NOMO-1 (cell line): ENCODE measurements at regions not wholly inside any gene's neighbourhood (a gene's known extent, or its start where the extent isn't known, plus 50 kb on each side); places are given as distances from the start of the nearest gene placed in this dataset.

ENCODE experiments used
- DNase-seq, 2 experiments: peaks; one replicate each; lab custom pipeline; 2025; ENCODE audit not compliant: unreplicated experiment in 2 of 2; lab: John Stamatoyannopoulos, UW

DNA sequence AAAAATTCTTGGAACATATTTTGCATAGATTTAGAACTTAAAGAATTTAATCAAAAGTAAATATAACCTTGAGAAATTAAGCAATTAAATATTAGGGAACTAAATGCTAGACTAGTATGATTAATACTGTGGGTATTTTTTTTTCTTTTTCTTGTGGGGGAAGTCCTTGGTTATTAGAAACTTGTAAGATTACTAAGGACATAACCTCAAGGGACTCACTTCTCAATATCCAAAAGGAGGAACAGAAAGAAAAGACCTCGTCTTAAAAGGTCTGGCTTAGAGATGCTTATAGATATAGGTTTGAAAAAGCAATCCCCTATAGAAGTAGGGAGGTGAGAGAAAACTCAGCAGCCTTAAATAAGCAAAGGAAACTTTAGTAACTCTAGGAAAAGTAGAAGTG is 368.5 kb downstream of the INSC start:
- DNase-seq: peak; percentile 34 to 84

DNA sequence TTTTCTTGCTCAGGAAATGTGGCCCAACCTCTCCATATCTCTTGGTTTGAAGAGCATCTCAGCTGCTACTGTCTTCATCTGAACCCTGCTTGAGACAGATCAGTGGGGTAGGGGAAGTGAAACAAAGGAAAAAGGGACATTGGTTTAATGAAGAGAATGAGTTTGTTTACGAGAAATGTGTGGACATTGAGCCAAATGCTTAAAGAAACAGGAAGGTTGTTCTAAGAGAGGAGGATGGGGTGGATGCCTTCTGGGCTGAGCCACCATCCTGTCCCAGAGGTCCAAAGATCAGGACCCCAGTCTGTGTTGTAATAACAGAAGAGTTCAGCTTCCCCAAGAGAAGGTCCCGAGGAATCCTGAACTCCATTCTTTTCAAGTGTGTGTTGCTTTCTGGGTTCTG is 369.7 kb downstream of the INSC start:
- peak; percentile 75 to 94 for DNase-seq

DNA sequence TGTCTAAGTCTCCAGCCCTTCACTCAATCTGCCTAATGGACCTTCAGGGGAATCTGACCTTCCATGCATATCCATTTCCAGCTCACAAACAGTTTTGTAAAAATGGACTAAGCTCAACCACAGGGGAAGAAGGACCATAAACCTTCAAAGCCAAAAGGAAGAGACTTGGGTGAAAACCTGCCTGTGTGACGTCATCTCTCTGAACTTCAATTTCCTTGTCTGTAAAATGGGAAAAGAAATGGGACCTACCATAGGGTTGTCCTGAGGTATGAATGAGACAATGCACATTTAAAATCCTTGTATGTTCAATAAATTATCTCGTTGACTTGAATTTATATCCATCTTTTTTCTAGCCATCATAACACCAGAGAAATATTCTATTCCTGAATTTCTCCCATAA is 370.7 kb downstream of the INSC start:
- DNase-seq: no peak

DNA sequence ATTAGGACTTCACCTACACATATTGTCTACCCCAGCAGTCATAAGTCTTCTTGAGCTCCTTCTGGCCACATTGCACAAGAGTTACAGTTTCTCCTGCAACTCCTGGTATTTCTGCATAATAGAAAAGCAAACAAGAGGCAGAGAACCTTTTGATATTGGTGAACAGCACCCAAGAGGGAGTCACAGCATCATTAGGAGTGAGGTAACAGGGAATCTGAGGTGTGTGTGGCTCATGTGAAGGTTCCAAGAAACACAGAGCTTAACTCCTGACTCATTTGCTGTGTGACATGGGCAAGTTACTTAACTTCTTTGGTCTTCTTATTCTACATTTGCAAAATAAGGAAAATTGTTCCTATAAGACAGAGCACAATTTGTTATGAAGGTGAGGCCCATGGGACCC is 374.6 kb downstream of the INSC start:
- DNase-seq: peak; percentile 27 to 64

DNA sequence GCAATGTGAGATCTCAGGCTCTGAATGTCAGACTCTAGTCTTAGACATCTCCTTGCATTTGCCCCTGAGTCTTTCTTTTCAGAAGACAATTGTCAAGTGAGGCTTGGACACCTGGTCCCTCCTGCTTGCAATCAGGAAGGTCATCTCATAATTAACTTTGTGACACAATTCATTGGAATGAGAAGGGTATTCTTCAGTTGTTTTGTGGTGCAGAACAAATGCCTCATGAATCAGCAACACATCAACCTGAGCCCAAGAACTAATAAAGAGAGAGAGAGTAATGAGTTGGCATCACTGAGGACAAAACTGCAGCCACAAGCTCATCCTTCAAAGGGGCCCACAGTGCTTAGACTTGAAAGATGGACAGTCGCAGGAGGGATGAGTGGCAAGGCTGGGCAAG is 375.8 kb downstream of the INSC start:
- DNase-seq: no peak

DNA sequence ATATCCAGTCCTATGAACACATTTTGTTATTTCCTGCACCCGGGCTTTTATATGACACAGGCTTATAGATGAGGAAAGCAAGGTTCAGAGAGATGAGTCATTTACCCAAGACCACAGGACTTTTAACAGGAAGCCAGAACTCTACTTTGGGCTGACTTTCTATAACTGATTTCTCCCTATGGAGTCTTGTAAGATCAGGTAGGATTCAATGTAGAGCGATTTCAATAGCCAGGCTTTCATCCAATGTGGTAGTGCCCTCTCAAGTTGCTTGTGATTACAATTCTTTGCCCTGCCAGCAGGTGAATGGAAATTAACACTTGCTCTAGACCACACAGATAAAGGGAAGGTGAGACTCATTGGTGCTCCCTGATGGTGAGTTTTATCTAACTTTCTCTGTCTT is 378.3 kb downstream of the INSC start:
- DNase-seq: peak; percentile 34 to 79

DNA sequence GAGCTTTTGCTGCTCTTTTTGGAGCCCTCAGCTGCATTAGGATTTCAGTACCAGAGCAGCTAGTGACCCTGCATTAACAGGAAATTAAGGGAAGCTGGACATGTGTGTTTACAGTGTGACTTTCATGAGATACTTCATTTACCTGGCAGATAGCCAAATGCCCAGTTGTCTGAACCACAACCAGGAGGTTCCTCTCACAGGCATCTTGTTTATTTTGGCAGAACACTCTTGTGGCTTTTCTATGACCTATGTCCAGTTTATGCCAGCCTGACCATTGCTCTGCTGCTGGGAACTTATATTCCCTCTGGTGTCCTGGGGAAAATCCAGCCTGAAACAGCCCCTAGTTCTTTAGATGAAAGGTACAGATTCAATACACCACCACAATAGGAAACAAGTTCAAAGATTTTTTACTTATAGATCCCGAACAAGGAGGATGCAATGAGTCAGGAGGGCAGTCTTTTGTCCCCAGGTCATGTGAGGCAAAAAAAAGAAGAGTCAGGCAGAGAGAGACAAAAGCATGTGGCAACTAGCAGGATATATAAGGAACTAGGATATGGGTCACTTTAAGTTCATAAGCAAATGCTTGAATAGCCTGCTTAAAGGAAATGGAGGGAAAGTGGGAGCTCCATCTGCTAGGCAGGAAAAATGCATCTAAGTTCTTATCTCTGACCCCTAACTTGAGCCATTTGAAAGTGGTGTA is 379.3 kb downstream of the INSC start:
- DNase-seq: peak in 1 of 2 experiments; percentile 39

DNA sequence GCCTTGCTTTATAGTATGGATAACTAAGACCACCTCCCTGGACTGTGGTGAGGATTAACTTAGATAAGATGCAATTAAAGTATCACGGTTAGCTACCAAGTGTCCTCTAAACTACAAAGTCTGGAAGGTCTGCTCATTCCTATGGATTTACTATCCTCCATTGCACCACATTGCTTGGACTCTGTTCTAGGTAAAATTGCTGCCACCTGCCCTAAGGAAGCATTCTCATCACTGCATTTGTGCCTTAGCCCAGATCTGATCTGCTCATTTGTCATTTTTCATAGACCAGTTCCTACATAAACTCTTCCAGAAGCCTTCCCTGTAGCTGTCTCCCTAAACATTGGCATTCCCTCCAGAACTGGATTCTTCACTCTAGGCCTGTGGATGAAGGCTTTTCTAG is 380.0 kb downstream of the INSC start:
- DNase-seq: no peak

DNA sequence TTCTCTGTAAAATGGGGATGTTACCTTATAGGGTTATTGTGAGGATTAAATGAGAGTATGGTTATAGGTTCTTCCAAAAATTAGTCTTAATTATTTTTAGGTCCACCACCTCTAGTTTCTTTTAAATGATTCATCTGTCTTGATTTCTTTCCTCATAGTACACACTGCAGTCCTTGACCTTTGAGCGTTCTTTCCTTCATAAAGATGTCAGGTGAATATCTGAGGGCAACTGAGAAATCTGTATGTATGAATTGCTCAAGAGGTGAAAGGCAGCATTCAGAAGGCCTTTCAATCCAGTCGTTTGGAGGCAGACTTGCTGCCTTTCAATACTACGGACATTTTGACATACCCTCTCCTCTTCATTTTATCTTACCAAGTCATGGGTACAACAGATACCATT is 380.7 kb downstream of the INSC start:
- DNase-seq: no peak

DNA sequence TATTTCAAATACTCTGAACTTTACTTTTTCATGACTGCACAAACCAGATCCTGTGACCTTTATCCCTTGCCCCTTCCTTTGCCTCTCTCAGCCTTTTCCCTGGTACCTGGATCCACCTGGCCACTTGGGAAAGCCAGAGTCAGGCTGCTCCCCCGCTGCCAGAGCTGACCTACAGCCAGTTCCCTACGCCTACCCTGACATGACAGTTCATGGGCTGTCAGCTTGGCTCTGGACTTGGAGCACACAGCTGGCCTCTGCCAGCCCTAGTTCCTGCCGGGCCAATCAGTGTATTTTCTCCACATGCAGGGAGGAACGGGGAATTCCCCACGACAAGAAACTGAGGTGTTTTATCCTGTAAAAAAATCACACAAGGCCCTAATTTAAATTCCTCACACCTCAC is 382.6 kb downstream of the INSC start:
- DNase-seq: no peak

DNA sequence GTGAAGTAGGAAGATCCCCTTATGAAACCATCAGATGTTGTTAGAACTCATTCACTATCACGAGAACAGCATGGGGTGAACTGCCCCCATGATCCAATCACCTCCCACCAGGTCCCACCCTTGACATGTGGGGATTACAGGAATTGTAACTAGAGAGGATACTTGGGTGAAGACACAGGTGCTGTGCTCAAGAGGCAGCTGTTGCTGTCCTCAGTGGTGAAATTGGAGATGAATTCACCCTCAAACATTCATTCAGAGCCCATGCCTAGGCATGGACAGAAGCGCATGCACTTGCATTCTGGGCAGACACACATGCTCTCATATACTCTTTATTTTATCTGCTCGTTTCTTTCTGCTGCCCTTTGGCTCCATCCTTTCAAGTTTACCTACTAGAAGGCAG is 385.0 kb downstream of the INSC start:
- DNase-seq: no peak

DNA sequence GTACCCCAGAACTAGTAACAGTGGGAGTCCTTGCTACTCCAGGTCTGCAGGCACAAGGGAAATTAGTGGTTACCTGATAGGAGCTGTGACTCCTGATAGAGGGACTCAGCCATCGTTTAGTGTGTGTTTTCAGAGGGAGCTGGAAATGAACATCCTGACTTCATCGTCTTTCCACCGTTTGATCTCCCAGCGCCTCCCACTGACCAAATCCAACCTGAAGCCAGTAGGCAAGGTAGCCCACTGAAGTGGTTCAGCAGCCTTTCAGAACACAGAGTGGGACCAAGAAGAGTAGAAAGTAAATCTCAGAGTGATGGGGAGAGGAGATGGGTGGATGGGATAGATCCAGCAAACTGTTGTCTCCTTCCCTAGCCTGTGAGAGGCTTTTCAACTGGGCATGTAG is 385.9 kb downstream of the INSC start:
- DNase-seq: no peak

DNA sequence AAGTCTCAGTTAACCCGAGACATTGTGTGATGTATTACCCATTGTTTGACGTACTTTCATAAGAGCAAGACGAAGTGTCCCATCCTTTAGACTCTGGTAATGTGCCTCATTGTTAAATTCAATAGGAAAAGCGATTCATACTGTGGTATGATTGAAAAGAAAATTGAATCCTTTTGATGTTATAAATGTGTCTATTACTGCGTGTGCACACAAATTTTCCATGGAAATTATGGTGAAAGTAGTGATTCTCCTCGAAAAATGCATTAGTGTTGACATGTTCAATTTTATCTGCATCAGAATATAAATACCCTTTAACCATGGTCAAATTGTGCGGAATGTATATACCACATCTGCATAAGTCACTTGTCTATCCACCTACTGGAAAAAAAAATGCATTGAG is 386.8 kb downstream of the INSC start:
- DNase-seq: no peak

DNA sequence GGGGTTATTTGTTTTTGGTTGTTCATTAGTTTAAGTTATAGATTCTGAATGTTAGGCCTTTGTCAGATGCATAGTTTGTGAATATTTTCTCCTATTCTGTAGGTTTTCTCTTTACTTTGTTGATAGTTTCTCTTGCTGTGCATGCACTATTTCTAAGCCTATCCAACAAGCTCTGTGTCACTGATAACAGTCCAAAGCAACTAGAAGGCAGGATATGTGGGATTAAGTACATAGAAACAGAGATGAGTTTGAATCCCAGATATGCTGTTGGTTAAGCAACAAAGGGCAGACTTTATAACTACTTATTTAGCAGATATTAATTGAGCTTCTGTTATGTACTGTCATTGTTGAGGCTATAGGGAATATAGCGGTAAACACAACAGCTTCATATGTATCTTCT is 390.4 kb downstream of the INSC start:
- DNase-seq: no peak

DNA sequence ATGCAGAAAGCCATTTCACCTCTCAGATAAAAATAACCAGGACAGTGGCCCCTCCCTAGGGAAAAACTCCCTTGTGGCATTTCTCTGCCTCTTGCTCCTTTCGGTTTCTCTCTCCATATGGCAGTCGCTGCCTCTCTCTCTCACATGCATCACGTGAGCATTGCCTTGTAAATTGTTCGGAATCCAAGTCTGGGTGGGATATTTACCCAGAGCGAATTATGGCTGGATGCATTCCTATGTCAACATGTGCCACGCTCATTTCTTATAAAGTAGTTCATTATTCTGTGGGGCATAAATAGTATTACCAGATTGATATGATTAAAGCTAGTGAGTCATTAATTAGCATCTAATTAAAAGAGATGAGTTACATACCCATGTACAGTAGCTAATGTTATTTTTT is 392.9 kb downstream of the INSC start:
- no peak for DNase-seq

DNA sequence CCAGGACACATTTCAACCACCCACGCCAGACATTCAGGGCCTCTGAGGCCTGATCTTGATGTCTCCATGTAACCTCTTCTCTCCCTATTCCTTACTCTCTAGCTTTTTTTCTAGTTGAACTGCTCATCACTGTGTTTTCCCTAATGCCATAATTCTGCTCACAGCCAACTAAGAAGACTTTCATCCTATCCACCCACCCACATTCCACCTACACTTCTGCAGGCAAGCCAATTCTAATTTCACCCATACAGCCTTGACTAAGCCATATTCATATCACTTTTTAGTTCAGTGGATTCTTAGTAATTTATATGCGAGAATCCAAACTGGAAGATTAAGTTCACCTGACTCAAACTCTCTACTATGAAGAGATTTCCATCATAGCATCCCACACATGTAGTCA is 394.4 kb downstream of the INSC start:
- no peak for DNase-seq

DNA sequence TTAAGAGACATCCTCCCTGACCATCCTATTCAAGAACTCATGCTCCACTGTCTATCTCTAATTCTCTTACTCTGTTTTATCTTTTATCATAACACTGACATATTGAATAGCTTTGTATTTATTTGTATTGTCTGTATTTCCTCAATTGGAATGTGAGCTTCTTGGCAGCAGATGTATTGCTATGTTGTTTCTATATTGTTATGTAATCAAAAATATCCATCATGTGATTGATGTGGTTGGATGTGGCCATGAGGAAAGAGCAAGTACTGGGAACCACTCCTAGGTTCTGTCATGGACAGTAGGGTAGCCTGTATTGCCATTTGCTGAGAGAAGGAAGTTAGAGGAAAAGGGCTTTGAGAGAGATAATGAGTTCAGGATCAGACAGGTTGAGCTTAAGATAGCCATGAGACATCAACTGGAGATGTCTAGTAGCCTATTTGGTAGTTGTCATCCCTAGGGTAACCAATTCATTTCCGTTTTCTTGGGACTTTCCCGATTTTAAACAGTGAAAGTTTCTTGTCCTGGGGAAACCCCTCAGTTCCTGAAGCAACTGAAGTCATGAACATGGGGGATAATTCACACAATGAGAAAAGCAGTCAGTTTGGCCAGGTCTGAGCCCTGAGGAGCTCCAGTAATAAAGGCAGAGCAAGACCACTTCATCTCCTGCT is 404.5 kb downstream of the INSC start:
- DNase-seq: peak in 1 of 2 experiments; percentile 10

DNA sequence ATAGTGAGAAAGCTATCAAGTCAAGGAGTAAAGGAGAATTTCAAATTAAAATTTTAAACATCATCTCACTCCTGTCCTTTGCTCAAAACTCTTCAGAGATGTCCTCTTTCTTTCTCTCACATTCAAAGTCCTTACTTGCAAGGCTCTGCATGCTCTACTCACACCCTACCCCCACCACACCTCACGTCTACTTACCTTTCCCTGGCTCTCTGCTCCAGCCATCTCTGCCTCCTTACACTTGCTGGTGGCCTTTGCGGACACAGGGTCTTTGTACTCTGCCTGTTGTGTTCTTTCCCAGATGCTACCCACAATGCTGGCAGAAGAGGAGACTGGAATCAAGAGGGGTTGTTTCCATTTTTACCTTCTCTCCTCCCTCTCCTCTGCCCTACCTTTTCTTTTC is 405.2 kb downstream of the INSC start:
- no peak for DNase-seq

DNA sequence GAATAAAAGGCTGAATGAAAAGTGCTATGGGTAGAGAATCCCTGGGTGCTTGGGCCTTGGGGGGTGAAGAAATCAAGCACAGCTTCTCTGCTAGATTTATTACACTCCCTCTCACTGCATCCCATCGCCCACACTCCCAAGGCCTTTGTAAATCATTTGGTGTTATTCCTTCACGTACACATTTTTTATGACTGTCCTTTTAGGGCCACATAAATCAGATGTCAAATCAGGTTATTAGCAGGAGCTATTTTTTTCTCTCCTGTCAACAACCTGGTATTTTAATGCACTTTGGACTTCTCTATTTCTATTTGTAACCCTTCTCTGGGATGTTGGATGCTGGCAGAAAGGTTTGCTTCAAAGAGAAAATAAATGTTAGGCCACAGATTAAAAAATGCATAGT is 408.8 kb downstream of the INSC start:
- DNase-seq: peak; percentile 6 to 17

DNA sequence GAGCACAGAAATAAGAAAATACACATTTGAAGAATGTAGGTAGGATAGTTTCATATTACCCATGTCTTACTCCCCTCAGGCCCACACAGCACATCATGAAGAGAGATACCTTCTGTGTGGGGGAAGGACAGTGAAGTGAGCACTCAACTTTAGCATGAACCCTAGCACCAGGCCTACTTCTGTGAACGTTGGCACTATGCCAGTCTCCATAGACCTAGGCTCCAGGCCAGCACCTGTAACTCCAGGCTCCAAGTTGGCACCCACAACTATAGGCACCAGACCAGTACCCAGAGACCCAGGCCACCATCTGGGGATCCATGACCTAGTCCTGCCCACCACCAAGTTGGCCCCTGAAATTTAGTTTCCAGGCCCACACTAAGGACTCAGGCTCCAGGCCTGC is 410.9 kb downstream of the INSC start:
- DNase-seq: no peak

DNA sequence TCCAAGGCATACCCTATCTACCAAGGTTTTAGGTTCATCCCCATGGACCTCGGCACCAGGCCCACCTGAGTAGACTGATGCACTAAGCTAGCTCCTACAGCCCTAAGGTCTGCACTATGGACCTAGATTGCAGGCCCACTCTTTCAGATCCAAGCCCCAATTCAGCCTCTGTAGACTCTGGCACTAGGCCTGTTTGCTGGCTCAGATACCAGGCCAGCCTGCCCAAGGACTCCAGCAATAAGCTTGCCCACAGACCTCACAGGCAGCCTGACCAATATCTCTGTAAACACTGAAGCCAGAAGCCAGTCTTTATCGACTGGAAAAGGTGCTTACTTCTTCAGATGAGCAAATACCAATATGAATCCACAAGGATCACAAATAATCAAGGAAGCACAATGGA is 411.3 kb downstream of the INSC start:
- DNase-seq: no peak

DNA sequence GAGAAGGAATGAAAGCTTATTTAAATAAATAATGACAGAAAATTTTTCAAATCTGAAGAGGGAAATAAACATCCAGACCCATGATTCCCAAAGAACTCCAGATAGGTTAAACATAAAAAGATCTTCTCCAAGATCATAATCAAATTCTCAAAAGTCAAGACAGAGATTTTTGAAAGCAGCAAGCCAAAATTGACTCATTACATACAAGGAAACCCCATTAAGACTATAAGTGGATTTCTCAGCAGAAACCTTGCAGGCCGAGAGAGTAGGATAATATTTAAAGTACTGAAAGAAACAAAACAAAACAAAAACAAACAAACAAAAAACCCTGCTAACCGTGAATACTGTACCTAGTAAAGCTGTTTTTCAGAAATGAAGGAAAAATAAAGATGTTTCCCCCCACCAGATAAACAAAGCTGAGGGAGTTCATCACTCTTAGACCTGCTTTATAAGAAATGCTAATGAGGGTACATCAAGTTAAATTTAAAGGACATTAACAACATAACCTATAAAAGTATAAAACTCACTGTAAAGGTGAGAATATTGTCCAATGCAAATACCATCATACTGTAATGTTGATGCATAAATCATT is 412.2 kb downstream of the INSC start:
- no peak for DNase-seq
